K562 (cell line): ENCODE measurements at regions not wholly inside any gene's neighbourhood (a gene's known extent, or its start where the extent isn't known, plus 50 kb on each side); places are given as distances from the start of the nearest gene placed in this dataset.

Experiments
- MEIS2 ChIP-seq: fragments of 450-650 bp; IDR thresholded peaks from 2 replicates; pipeline ENCODE4 v1.6.1; 2014; ENCODE audit warnings: mild to moderate bottlenecking; ENCODE audit not compliant: partially characterized antibody
- NR2C2 ChIP-seq, 2 experiments: fragments of 200-800 bp in 1 of 2; sonication (Bioruptor generic) in 1 of 2; sonication (generic) in 1 of 2; formaldehyde crosslinking in 1 of 2; IDR thresholded peaks; 2 replicates each; pipeline versions ENCODE4 v1.6.1 to v1.8.0; 2016 to 2022; ENCODE audit warnings: mild to moderate bottlenecking in 1 of 2, missing compliant biosample characterization in 1 of 2, missing genetic modification characterization in 1 of 2, missing genetic modification reagents in 1 of 2
- POLR2A ChIP-seq: fragments of 450-650 bp; conservative IDR thresholded peaks from 2 replicates; pipeline ENCODE4 v1.6.1; 2016
- ZNF133 ChIP-seq: fragments of 250-450 bp; sonication (Bioruptor Pico); IDR thresholded peaks from 2 replicates; pipeline ENCODE4 v1.4.0; 2020; ENCODE audit warnings: mild to moderate bottlenecking
- TF ChIP-seq, protein P1 (sequence below): sonication (generic); formaldehyde crosslinking; IDR thresholded peaks from 2 replicates; pipeline ENCODE4 v1.8.0; 2022; ENCODE audit warnings: mild to moderate bottlenecking, low read depth, missing genetic modification reagents
- TF ChIP-seq, protein P2 (sequence below): sonication (generic); formaldehyde crosslinking; IDR thresholded peaks from 2 replicates; pipeline ENCODE4 v1.8.0; 2022; ENCODE audit warnings: missing genetic modification reagents, mild to moderate bottlenecking, moderate library complexity, borderline replicate concordance
- TF ChIP-seq, protein P3 (sequence below), 3 experiments: IDR thresholded peaks in 2 of 3; conservative IDR thresholded peaks in 1 of 3; 2 replicates each; pipeline ENCODE4 v1.5.1; 2011 to 2012; ENCODE audit warnings: low read length in 3 of 3, mild to moderate bottlenecking in 3 of 3, control low read depth in 2 of 3, improper control_type of control experiment in 1 of 3, inconsistent platforms in 1 of 3, low read depth in 1 of 3, mixed read lengths in 1 of 3, moderate library complexity in 1 of 3; ENCODE audit not compliant: insufficient read depth in 2 of 3

DNA sequence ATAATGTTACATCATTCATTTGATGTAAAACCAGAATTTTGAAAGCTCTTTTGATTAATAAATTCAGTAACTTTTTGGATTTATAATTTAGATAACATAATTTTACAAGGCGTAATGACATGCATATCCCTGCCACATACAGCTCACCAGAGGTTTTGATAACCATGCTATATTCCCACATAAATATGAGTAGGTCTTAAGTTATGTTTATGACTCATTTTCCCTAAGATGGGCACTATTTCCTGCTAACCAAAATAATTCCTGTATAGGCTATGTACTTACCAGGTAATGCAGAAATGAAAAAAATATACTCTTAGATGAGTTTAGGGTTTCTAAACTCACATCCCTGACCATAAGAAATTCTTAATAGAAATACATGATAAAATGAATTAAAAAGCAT, 93.9 kb upstream of the EDIL3 start:
- TF ChIP-seq, protein P1, sequence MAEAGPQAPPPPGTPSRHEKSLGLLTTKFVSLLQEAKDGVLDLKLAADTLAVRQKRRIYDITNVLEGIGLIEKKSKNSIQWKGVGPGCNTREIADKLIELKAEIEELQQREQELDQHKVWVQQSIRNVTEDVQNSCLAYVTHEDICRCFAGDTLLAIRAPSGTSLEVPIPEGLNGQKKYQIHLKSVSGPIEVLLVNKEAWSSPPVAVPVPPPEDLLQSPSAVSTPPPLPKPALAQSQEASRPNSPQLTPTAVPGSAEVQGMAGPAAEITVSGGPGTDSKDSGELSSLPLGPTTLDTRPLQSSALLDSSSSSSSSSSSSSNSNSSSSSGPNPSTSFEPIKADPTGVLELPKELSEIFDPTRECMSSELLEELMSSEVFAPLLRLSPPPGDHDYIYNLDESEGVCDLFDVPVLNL = no peak
- TF ChIP-seq MEIS2 (no peak), NR2C2 (CRISPR knock-in tag; IDR thresholded peaks at IDR 0.05) (no peak), NR2C2 (tag; IDR thresholded peaks at IDR 0.05) (no peak), ZNF133 (CRISPR knock-in tag) (no peak), POLR2A (no peak)
- TF ChIP-seq, protein P2, sequence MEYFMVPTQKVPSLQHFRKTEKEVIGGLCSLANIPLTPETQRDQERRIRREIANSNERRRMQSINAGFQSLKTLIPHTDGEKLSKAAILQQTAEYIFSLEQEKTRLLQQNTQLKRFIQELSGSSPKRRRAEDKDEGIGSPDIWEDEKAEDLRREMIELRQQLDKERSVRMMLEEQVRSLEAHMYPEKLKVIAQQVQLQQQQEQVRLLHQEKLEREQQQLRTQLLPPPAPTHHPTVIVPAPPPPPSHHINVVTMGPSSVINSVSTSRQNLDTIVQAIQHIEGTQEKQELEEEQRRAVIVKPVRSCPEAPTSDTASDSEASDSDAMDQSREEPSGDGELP (CRISPR knock-in tag) = no peak
- TF ChIP-seq, protein P3, sequence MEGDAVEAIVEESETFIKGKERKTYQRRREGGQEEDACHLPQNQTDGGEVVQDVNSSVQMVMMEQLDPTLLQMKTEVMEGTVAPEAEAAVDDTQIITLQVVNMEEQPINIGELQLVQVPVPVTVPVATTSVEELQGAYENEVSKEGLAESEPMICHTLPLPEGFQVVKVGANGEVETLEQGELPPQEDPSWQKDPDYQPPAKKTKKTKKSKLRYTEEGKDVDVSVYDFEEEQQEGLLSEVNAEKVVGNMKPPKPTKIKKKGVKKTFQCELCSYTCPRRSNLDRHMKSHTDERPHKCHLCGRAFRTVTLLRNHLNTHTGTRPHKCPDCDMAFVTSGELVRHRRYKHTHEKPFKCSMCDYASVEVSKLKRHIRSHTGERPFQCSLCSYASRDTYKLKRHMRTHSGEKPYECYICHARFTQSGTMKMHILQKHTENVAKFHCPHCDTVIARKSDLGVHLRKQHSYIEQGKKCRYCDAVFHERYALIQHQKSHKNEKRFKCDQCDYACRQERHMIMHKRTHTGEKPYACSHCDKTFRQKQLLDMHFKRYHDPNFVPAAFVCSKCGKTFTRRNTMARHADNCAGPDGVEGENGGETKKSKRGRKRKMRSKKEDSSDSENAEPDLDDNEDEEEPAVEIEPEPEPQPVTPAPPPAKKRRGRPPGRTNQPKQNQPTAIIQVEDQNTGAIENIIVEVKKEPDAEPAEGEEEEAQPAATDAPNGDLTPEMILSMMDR (IDR thresholded peaks at IDR 0.05 in 2 of 3, conservative IDR thresholded peaks at IDR 0.05 in 1 of 3; ENCODE audit: insufficient read depth in 2 of 3, low read depth in 1 of 3, low read length in 3 of 3) = no peak
